GM23248 (cell line): ENCODE measurements at regions not wholly inside any gene's neighbourhood (a gene's known extent, or its start where the extent isn't known, plus 50 kb on each side); places are given as distances from the start of the nearest gene placed in this dataset.

Source experiments
- EZH2 ChIP-seq: fragments of 200-600 bp; sonication (generic); IDR thresholded peaks from 2 replicates; pipeline ENCODE4 v1.6.1; 2018; ENCODE audit warnings: antibody characterized with exemption, mild to moderate bottlenecking; ENCODE audit not compliant: insufficient read depth, poor library complexity, severe bottlenecking
- EZH2phosphoT487 ChIP-seq: fragments of 200-600 bp; sonication (generic); IDR thresholded peaks from 2 replicates; pipeline ENCODE4 v1.6.1; 2018; ENCODE audit warnings: antibody characterized with exemption, moderate library complexity, mild to moderate bottlenecking, low read depth; ENCODE audit not compliant: insufficient read depth

DNA sequence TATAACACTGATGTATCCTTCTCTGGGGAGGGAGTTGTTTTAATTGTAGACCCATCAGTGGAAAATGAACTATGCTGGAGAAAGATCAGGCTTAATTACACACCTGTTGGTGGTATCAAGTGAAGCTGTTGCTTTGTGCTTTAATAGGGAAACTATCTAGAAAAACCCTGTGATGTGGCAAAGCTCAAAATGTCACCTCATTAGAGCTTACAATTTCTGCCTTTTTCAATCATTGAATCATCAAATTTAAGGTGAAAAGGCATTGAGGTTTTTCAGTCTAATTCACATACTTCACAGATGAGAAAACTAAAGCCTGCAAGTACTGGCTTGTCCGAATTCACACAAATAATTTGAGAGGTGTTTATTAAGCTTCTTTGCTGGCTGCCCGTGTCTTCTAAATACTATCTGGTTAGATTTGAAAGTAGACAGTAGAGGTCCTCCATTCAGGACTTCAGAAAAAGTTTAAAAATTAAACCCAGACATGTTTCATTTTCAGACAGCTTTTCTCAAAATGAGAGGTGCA, 143.3 kb upstream of the MAP3K7 start:
- TF ChIP-seq EZH2 = no peak
- TF ChIP-seq EZH2phosphoT487 = no peak
